GM12878 (cell line): ENCODE measurements at regions not wholly inside any gene's neighbourhood (a gene's known extent, or its start where the extent isn't known, plus 50 kb on each side); places are given as distances from the start of the nearest gene placed in this dataset.

Source experiments
- BRCA1 ChIP-seq: IDR thresholded peaks from 2 replicates; pipeline ENCODE4 v1.6.1; 2011; ENCODE audit warnings: low read depth, low read length, improper control_type of control experiment
- CREM ChIP-seq: IDR thresholded peaks from 2 replicates; pipeline ENCODE4 v1.6.1; 2014; ENCODE audit warnings: antibody characterized with exemption, low read depth
- CUX1 ChIP-seq: IDR thresholded peaks from 2 replicates; pipeline ENCODE4 v1.6.1; 2012; ENCODE audit warnings: improper control_type of control experiment, low read depth, low read length; ENCODE audit not compliant: insufficient replicate concordance
- ESRRA ChIP-seq: IDR thresholded peaks from 2 replicates; pipeline ENCODE4 v1.6.1; 2012; ENCODE audit warnings: mild to moderate bottlenecking, low read length, improper control_type of control experiment
- ETV6 ChIP-seq, 2 experiments: fragments of 450-650 bp in 1 of 2; IDR thresholded peaks in 1 of 2; conservative IDR thresholded peaks in 1 of 2; 2 replicates each; pipeline ENCODE4 v1.6.1; 2014; ENCODE audit warnings: antibody characterized with exemption in 1 of 2, borderline replicate concordance in 1 of 2, low read depth in 1 of 2, mild to moderate bottlenecking in 1 of 2, moderate library complexity in 1 of 2
- GATAD2B ChIP-seq: fragments of 450-650 bp; conservative IDR thresholded peaks from 2 replicates; pipeline ENCODE4 v1.6.1; 2017; ENCODE audit warnings: low read depth, mild to moderate bottlenecking, moderate library complexity
- MEF2A ChIP-seq: IDR thresholded peaks from 2 replicates; pipeline ENCODE4 v1.6.1; 2011; ENCODE audit warnings: low read depth, mild to moderate bottlenecking, low read length, moderate library complexity; ENCODE audit not compliant: insufficient read depth
- MTA2 ChIP-seq: fragments of 450-650 bp; IDR thresholded peaks from 2 replicates; pipeline ENCODE4 v1.6.1; 2016; ENCODE audit warnings: low read depth, mild to moderate bottlenecking, moderate library complexity
- NFYA ChIP-seq: IDR thresholded peaks from 2 replicates; pipeline ENCODE4 v1.6.1; 2011; ENCODE audit warnings: low read depth, mild to moderate bottlenecking, low read length, improper control_type of control experiment, borderline replicate concordance
- NFYB ChIP-seq: IDR thresholded peaks from 2 replicates; pipeline ENCODE4 v1.6.1; 2011; ENCODE audit warnings: low read depth, mild to moderate bottlenecking, low read length, improper control_type of control experiment, moderate library complexity; ENCODE audit not compliant: insufficient read depth
- NR2F1 ChIP-seq: fragments of 450-650 bp; conservative IDR thresholded peaks from 2 replicates; pipeline ENCODE4 v1.6.1; 2017; ENCODE audit warnings: mild to moderate bottlenecking
- NRF1 ChIP-seq: conservative IDR thresholded peaks from 2 replicates; pipeline ENCODE4 v1.6.1; 2011; ENCODE audit warnings: mild to moderate bottlenecking, low read depth, low read length, improper control_type of control experiment
- PML ChIP-seq: IDR thresholded peaks from 2 replicates; pipeline ENCODE4 v1.6.1; 2012; ENCODE audit warnings: low read length, inconsistent platforms
- POLR2AphosphoS2 ChIP-seq: IDR thresholded peaks from 2 replicates; pipeline ENCODE4 v1.6.1; 2011; ENCODE audit warnings: low read depth, mild to moderate bottlenecking, low read length, improper control_type of control experiment, moderate library complexity
- PRDM15 ChIP-seq: fragments of 450-650 bp; formaldehyde crosslinking; IDR thresholded peaks from 2 replicates; pipeline ENCODE4 v1.4.0; 2020; ENCODE audit warnings: mild to moderate bottlenecking, moderate library complexity
- SIX5 ChIP-seq: IDR thresholded peaks from 2 replicates; pipeline ENCODE4 v1.6.1; 2011; ENCODE audit warnings: mild to moderate bottlenecking, low read depth, low read length, moderate library complexity; ENCODE audit not compliant: severe bottlenecking
- SMC3 ChIP-seq: IDR thresholded peaks from 2 replicates; pipeline ENCODE4 v1.6.1; 2011; ENCODE audit warnings: low read length, improper control_type of control experiment, borderline replicate concordance
- ZBTB4 ChIP-seq: fragments of 450-650 bp; formaldehyde crosslinking; IDR thresholded peaks from 2 replicates; pipeline ENCODE4 v1.4.0; 2022; ENCODE audit warnings: mild to moderate bottlenecking, moderate library complexity

GRCh38 chr12:68414988-68415387 is 82.8 kb upstream of the MDM1 start (continued):
- TF ChIP-seq SIX5 = no peak
- TF ChIP-seq ETV6 (conservative IDR thresholded peaks at IDR 0.05 in 1 of 2, IDR thresholded peaks at IDR 0.05 in 1 of 2; ENCODE audit: borderline replicate concordance in 1 of 2, low read depth in 1 of 2) = no peak
- TF ChIP-seq GATAD2B = 0 out of 2 replicates have a peak, but pooled peaks have one; percentile 3
- peak; percentile 14; the same call in 1 of the 2 replicates for TF ChIP-seq SMC3
- TF ChIP-seq ESRRA = no peak
- no peak for TF ChIP-seq PML
- no peak for TF ChIP-seq NFYA
- no peak for TF ChIP-seq MTA2
- peak; percentile 25 for TF ChIP-seq CUX1
- no peak for TF ChIP-seq POLR2AphosphoS2
- no peak for TF ChIP-seq NFYB
- TF ChIP-seq MEF2A = no peak
- no peak for TF ChIP-seq ZBTB4
- no peak for TF ChIP-seq BRCA1
- TF ChIP-seq NRF1 = no peak
- no peak for TF ChIP-seq PRDM15
- no peak for TF ChIP-seq NR2F1
- no peak for TF ChIP-seq CREM
